CD4-positive, alpha-beta T cell (primary cell): ENCODE measurements at regions not wholly inside any gene's neighbourhood (a gene's known extent, or its start where the extent isn't known, plus 50 kb on each side); places are given as distances from the start of the nearest gene placed in this dataset.

Experiments used
- ATAC-seq: fragments of 200-7000 bp; cut with Tn5 transposase; one replicate; pipeline ENCODE4 v1.10.0; 2022; ENCODE audit warnings: mild to moderate bottlenecking; ENCODE audit not compliant: poor library complexity
- CTCF ChIA-PET: fragments of 350-600 bp; sonication (Branson Sonifier 250); formaldehyde crosslinking; loops from one replicate; lab custom pipeline; 2021; ENCODE audit warnings: antibody characterized with exemption, inconsistent platforms; lab: Charles Lee
- POLR2A ChIA-PET: fragments of 350-600 bp; sonication (Branson Sonifier 250); formaldehyde crosslinking; loops from one replicate; lab custom pipeline; 2021; ENCODE audit warnings: antibody characterized with exemption, inconsistent platforms; lab: Charles Lee
- DNase-seq, 14 experiments: peaks; one replicate each; pipeline ENCODE4 v3.0.0-alpha.2; 2013 to 2020; ENCODE audit warnings: mixed read lengths in 2 of 14
- H3K27ac ChIP-seq, 2 donors: one replicate each; pipeline versions ENCODE4 v1.5.1 to v1.7.0; 2013; ENCODE audit warnings: low read length in 2 of 2, low read depth in 1 of 2, mild to moderate bottlenecking in 1 of 2
- H3K27me3 ChIP-seq, 2 experiments: 1 replicate in 1 of 2; 2 replicates in 1 of 2; pipeline versions ENCODE4 v1.6.1 to v1.7.0; 2013; ENCODE audit warnings: low read length in 2 of 2, control low read depth in 1 of 2, mild to moderate bottlenecking in 1 of 2, moderate library complexity in 1 of 2; ENCODE audit not compliant: insufficient read depth in 2 of 2, control insufficient read depth in 1 of 2
- H3K36me3 ChIP-seq: one replicate; pipeline ENCODE4 v1.6.1; 2013; ENCODE audit warnings: low read length, control low read depth; ENCODE audit not compliant: insufficient read depth
- H3K4me1 ChIP-seq: one replicate; pipeline ENCODE4 v1.6.1; 2013; ENCODE audit warnings: low read length, control low read depth; ENCODE audit not compliant: insufficient read depth
- H3K4me3 ChIP-seq: one replicate; pipeline ENCODE4 v1.5.1; 2013; ENCODE audit warnings: mild to moderate bottlenecking, low read length, moderate library complexity
- H3K9me3 ChIP-seq, 2 experiments: 1 replicate in 1 of 2; 2 replicates in 1 of 2; pipeline versions ENCODE4 v1.6.1 to v1.7.0; 2013; ENCODE audit warnings: low read length in 2 of 2, mild to moderate bottlenecking in 2 of 2, control low read depth in 1 of 2, moderate library complexity in 1 of 2; ENCODE audit not compliant: control insufficient read depth in 1 of 2, insufficient read depth in 1 of 2
- H3K27ac Mint-ChIP-seq: one replicate; pipeline ENCODE4 v1.8.0; 2020; ENCODE audit warnings: mixed read lengths
- H3K27me3 Mint-ChIP-seq: one replicate; pipeline ENCODE4 v1.8.0; 2021; ENCODE audit warnings: mixed read lengths
- H3K36me3 Mint-ChIP-seq: one replicate; pipeline ENCODE4 v1.8.0; 2021; ENCODE audit warnings: low read depth, mixed read lengths
- H3K4me1 Mint-ChIP-seq: one replicate; pipeline ENCODE4 v1.8.0; 2021; ENCODE audit warnings: low read depth, mixed read lengths
- H3K4me3 Mint-ChIP-seq: one replicate; pipeline ENCODE4 v1.8.0; 2020; ENCODE audit warnings: mild to moderate bottlenecking, mixed read lengths
- H3K9me3 Mint-ChIP-seq: one replicate; pipeline ENCODE4 v1.8.0; 2020; ENCODE audit warnings: mixed read lengths
- CTCF ChIP-seq: fragments of 200-600 bp; IDR thresholded peaks from one replicate; pipeline ENCODE4 v1.8.0; 2022; ENCODE audit warnings: antibody characterized with exemption, mild to moderate bottlenecking
- intact Hi-C, 2 experiments: fragments of 100-400 bp; cut with DNase I in 1 of 2; cut with micrococcal nuclease in 1 of 2; formaldehyde crosslinking; loops; one replicate each; pipeline versions ENCODE4 v1.15.1 to v1.9.0; 2023 to 2025; cut with DNase I, micrococcal nuclease

- no peak overlapping the region for H3K4me3 ChIP-seq
- H3K4me3 Mint-ChIP-seq = no peak overlapping the region
- H3K27me3 ChIP-seq = no peaks in the 10 kb centered on the region
- H3K9me3 Mint-ChIP-seq = no peaks in the 10 kb centered on the region
- no peaks in the 10 kb centered on the region for H3K9me3 ChIP-seq
- H3K36me3 ChIP-seq = no peaks in the 10 kb centered on the region
- no peaks in the 10 kb centered on the region for H3K36me3 Mint-ChIP-seq
- H3K4me1 Mint-ChIP-seq = no peaks in the 10 kb centered on the region
- intact Hi-C loops = no loop called here
- H3K4me1 ChIP-seq = no peaks in the 10 kb centered on the region
- no peak for ATAC-seq
- no peak for TF ChIP-seq CTCF
- H3K27me3 Mint-ChIP-seq = no peaks in the 10 kb centered on the region
- DNase-seq = no peak
- CTCF ChIA-PET = no interaction called here
- POLR2A ChIA-PET = no interaction called here
- no peak overlapping the region for H3K27ac Mint-ChIP-seq
- no peak overlapping the region for H3K27ac ChIP-seq
These were observed 566.4 kb upstream of the MAN1A1 start for GRCh38 chr6:119915971-119916370.

GRCh38 chr6:119908157-119908556, 558.6 kb upstream of the MAN1A1 start:
- DNase-seq = no peak
- no peak overlapping the region for H3K4me3 Mint-ChIP-seq
- Histone ChIP-seq H3K36me3 (no peaks in the 10 kb centered on the region), H3K4me3 (no peak overlapping the region), H3K27ac (no peak overlapping the region), H3K9me3 (no peaks in the 10 kb centered on the region), H3K27me3 (no peaks in the 10 kb centered on the region), H3K4me1 (no peaks in the 10 kb centered on the region)
- ChIA-PET POLR2A (no interaction called here), CTCF (no interaction called here)
- no peaks in the 10 kb centered on the region for H3K9me3 Mint-ChIP-seq
- H3K36me3 Mint-ChIP-seq = no peaks in the 10 kb centered on the region
- H3K27me3 Mint-ChIP-seq = no peaks in the 10 kb centered on the region
- no peak overlapping the region for H3K27ac Mint-ChIP-seq
- H3K4me1 Mint-ChIP-seq = no peaks in the 10 kb centered on the region
- ATAC-seq = no peak
- intact Hi-C loops = no loop called here
- TF ChIP-seq CTCF = no peak

- CTCF ChIA-PET = no interaction called here
- Mint-ChIP-seq H3K27me3 (no peaks in the 10 kb centered on the region), H3K4me3 (no peak overlapping the region), H3K27ac (no peak overlapping the region), H3K4me1 (no peaks in the 10 kb centered on the region), H3K9me3 (no peaks in the 10 kb centered on the region), H3K36me3 (no peaks in the 10 kb centered on the region)
- no peak for DNase-seq
- ATAC-seq = no peak
- Histone ChIP-seq H3K36me3 (no peaks in the 10 kb centered on the region), H3K4me1 (no peaks in the 10 kb centered on the region), H3K27ac (no peak overlapping the region), H3K9me3 (no peaks in the 10 kb centered on the region), H3K27me3 (no peaks in the 10 kb centered on the region), H3K4me3 (no peak overlapping the region)
- TF ChIP-seq CTCF = no peak
- POLR2A ChIA-PET = no interaction called here
- intact Hi-C loops = no loop called here
These were observed 553.1 kb upstream of the MAN1A1 start for GRCh38 chr6:119902681-119903080.
